Chondrocyte (in vitro differentiated cells): ENCODE measurements at regions not wholly inside any gene's neighbourhood (a gene's known extent, or its start where the extent isn't known, plus 50 kb on each side); places are given as distances from the start of the nearest gene placed in this dataset.
A peak's percentile ranks its signal among the peaks of the same experiment; 100 is the strongest.
"Not testable (repeated sequence)": the region's sequence is repeated elsewhere in the genome, so short reads cannot be mapped to it uniquely, and the experiment has no call there.

ENCODE experiments used
- DNase-seq: peaks from one replicate; pipeline ENCODE4 v3.0.0; 2021; ENCODE audit warnings: mixed read lengths, low spot score
- H3K27ac Mint-ChIP-seq: one replicate; pipeline ENCODE4 v1.8.0; 2021; ENCODE audit warnings: mild to moderate bottlenecking, moderate library complexity, mixed read lengths; ENCODE audit not compliant: unreplicated experiment
- H3K27me3 Mint-ChIP-seq: 2 replicates; pipeline ENCODE4 v1.8.0; 2021; ENCODE audit warnings: low read depth, mixed read lengths
- H3K36me3 Mint-ChIP-seq: 2 replicates; pipeline ENCODE4 v1.8.0; 2021; ENCODE audit warnings: low read depth, mixed read lengths
- H3K4me1 Mint-ChIP-seq: 2 replicates; pipeline ENCODE4 v1.8.0; 2021; ENCODE audit warnings: low read depth, mild to moderate bottlenecking, mixed read lengths
- H3K4me3 Mint-ChIP-seq: one replicate; pipeline ENCODE4 v1.8.0; 2021; ENCODE audit warnings: mild to moderate bottlenecking, moderate library complexity, mixed read lengths; ENCODE audit not compliant: unreplicated experiment
- H3K9me3 Mint-ChIP-seq: 2 replicates; pipeline ENCODE4 v1.8.0; 2021; ENCODE audit warnings: low read depth, mixed read lengths
- CTCF ChIP-seq: fragments of 200-600 bp; sonication (generic); IDR thresholded peaks from 2 replicates; pipeline ENCODE4 v1.5.0; 2021; ENCODE audit warnings: antibody characterized with exemption, mild to moderate bottlenecking, moderate library complexity

GRCh38 chr3:185306286-185306685 is 52.4 kb upstream of the EHHADH start:
- not testable (repeated sequence) for H3K27me3 Mint-ChIP-seq, DNase-seq, H3K4me3 Mint-ChIP-seq, H3K4me1 Mint-ChIP-seq, H3K27ac Mint-ChIP-seq
- peaks cover 28% of the 10 kb centered on the region for H3K9me3 Mint-ChIP-seq
- H3K36me3 Mint-ChIP-seq, result peaks cover 32% of the 10 kb centered on the region

- DNase-seq, result no peak
- H3K4me1 Mint-ChIP-seq, result no peaks in the 10 kb centered on the region
- no peaks in the 10 kb centered on the region for H3K27me3 Mint-ChIP-seq
- no peak overlapping the region for H3K4me3 Mint-ChIP-seq
- no peak for TF ChIP-seq CTCF
- H3K27ac Mint-ChIP-seq, result no peak overlapping the region
- H3K9me3 Mint-ChIP-seq, result peaks cover 28% of the 10 kb centered on the region
- peaks cover 32% of the 10 kb centered on the region for H3K36me3 Mint-ChIP-seq
Observed at GRCh38 chr3:185306847-185307246, 53.0 kb upstream of the EHHADH start.

- TF ChIP-seq CTCF, result peak; percentile 77
- no peaks in the 10 kb centered on the region for H3K27me3 Mint-ChIP-seq
- peaks cover 32% of the 10 kb centered on the region for H3K36me3 Mint-ChIP-seq
- H3K27ac Mint-ChIP-seq, result no peak overlapping the region
- peaks cover 28% of the 10 kb centered on the region for H3K9me3 Mint-ChIP-seq
- no peak for DNase-seq
- no peak overlapping the region for H3K4me3 Mint-ChIP-seq
- no peaks in the 10 kb centered on the region for H3K4me1 Mint-ChIP-seq
Observed at GRCh38 chr3:185308126-185308754, 54.4 kb upstream of the EHHADH start.

GRCh38 chr3:185309302-185309701 is 53.6 kb upstream of the MAP3K13 start:
- Mint-ChIP-seq H3K4me3 (no peak overlapping the region), H3K27ac (no peak overlapping the region), H3K9me3 (peaks cover 26% of the 10 kb centered on the region), H3K27me3 (no peaks in the 10 kb centered on the region), H3K36me3 (peaks cover 32% of the 10 kb centered on the region), H3K4me1 (no peaks in the 10 kb centered on the region)
- no peak for DNase-seq
- no peak for TF ChIP-seq CTCF

- Mint-ChIP-seq H3K27me3 (no peaks in the 10 kb centered on the region), H3K4me1 (no peaks in the 10 kb centered on the region), H3K9me3 (peaks cover 26% of the 10 kb centered on the region), H3K27ac (no peak overlapping the region), H3K4me3 (no peak overlapping the region), H3K36me3 (peaks cover 32% of the 10 kb centered on the region)
- no peak for DNase-seq
- no peak for TF ChIP-seq CTCF
Observed at GRCh38 chr3:185309795-185310194, 53.1 kb upstream of the MAP3K13 start.

GRCh38 chr3:185311991-185312390 is 50.9 kb upstream of the MAP3K13 start:
- Mint-ChIP-seq H3K9me3 (peaks cover 15% of the 10 kb centered on the region), H3K36me3 (peaks cover 15% of the 10 kb centered on the region), H3K27ac (no peak overlapping the region), H3K4me1 (peaks cover 7% of the 10 kb centered on the region), H3K27me3 (no peaks in the 10 kb centered on the region), H3K4me3 (no peak overlapping the region)
- DNase-seq, result no peak
- no peak for TF ChIP-seq CTCF
